ENCODE measurements at regions not wholly inside any gene's neighbourhood (a gene's known extent, or its start where the extent isn't known, plus 50 kb on each side); places are given as distances from the start of the nearest gene placed in this dataset.

GRCh38 chr2:195482010-195482409 lies 175.0 kb upstream of the SLC39A10 start:
- FAIRE-seq: no peak
- intact Hi-C loops (cut with micrococcal nuclease; ENCODE audit: unreplicated experiment): no loop called here
- WGBS (ENCODE audit: insufficient coverage, insufficient replicate concordance, low lambda C conversion rate, missing lambda C conversion rate): 0% methylated on average over 1 of the region's 1 CpG

DNA sequence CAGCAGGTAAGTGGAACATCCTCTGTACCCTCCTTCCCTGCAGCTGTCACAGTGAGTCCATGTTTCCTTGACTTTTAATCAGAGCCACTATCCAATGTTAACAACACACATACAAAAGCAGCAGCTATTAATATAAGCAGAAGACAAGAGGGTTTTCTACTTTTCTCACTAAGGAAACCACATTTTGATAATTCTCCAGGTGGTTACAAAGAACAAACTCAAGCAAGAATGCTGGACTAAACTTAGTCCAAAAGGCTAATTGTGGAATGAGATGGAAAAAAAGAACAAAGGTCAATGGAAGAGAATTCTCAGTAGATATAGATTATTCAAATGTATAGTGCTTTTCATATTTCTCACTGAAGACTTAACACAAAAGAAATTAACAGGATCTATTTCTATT lies 176.9 kb upstream of the SLC39A10 start:
- intact Hi-C loops (cut with micrococcal nuclease; ENCODE audit: unreplicated experiment): no loop called here
- Histone ChIP-seq H3K79me2 (ENCODE audit: control insufficient read depth, insufficient read depth, low read length) (no peaks in the 10 kb centered on the region), H3K4me2 (ENCODE audit: control insufficient read depth, insufficient read depth) (no peak overlapping the region), H3K27me3 (replicated peaks in 1 of 2; ENCODE audit: control insufficient read depth in 2 of 2, insufficient read depth in 2 of 2, low read length in 1 of 2) (no peaks in the 10 kb centered on the region), H3K4me3 (no peak overlapping the region), H3K27ac (ENCODE audit: control insufficient read depth, insufficient read depth) (no peak overlapping the region), H3K36me3 (ENCODE audit: control insufficient read depth in 2 of 2, insufficient read depth in 2 of 2, low read length in 1 of 2) (no peaks in the 10 kb centered on the region), H3K4me1 (ENCODE audit: control insufficient read depth, insufficient read depth, low read length) (peaks cover 3% of the 10 kb centered on the region; the same call in 1 of the 2 replicates), H3K9me3 (replicated peaks; ENCODE audit: control insufficient read depth, insufficient read depth, low read length) (no peaks in the 10 kb centered on the region; the same call in 2 of the 3 replicates), H2AFZ (ENCODE audit: control insufficient read depth, low read depth, low read length) (no peak overlapping the region), H4K20me1 (ENCODE audit: control insufficient read depth, insufficient read depth) (no peaks in the 10 kb centered on the region), H3K9ac (ENCODE audit: control insufficient read depth, insufficient read depth, low read length) (no peak overlapping the region)
- RAD21 ChIA-PET (ENCODE audit: unreplicated experiment): no interaction called here
- FAIRE-seq (no peak), DNase-seq (ENCODE audit: low read depth, low spot score) (no peak), ATAC-seq (no peak)
- CTCF ChIA-PET: no interaction called here
- in situ Hi-C loops (cut with MboI): no loop called here
- POLR2A ChIA-PET: no interaction called here
- SMC1A ChIA-PET (ENCODE audit: uncharacterized antibody, unreplicated experiment): interaction anchor here (0.8 to 2.3 kb wide), 2 partner anchors 14 to 19 kb away, joined by 3 to 7 read pairs; no protein-coding TSS in a partner anchor
- no TSS peak for BruUV-seq (replicated peaks)
- TF ChIP-seq E2F4 (IDR thresholded peaks at IDR 0.05; ENCODE audit: low read depth, low read length) (no peak), SREBF2 (IDR thresholded peaks at IDR 0.05; ENCODE audit: low read length) (no peak), EP300 (IDR thresholded peaks at IDR 0.05; ENCODE audit: borderline replicate concordance in 1 of 2, control insufficient read depth in 1 of 2, low read depth in 2 of 2, low read length in 2 of 2) (no peak), CHD1 (IDR thresholded peaks at IDR 0.05; ENCODE audit: low read depth, low read length) (no peak), RFX5 (IDR thresholded peaks at IDR 0.05; ENCODE audit: low read depth, low read length) (no peak), STAT3 (IDR thresholded peaks at IDR 0.05; ENCODE audit: low read depth, low read length) (no peak), MTA3 (IDR thresholded peaks at IDR 0.05; ENCODE audit: borderline replicate concordance, low read length) (no peak), RUNX3 (IDR thresholded peaks at IDR 0.05; ENCODE audit: low read length) (no peak)
- TF ChIP-seq, protein P1, sequence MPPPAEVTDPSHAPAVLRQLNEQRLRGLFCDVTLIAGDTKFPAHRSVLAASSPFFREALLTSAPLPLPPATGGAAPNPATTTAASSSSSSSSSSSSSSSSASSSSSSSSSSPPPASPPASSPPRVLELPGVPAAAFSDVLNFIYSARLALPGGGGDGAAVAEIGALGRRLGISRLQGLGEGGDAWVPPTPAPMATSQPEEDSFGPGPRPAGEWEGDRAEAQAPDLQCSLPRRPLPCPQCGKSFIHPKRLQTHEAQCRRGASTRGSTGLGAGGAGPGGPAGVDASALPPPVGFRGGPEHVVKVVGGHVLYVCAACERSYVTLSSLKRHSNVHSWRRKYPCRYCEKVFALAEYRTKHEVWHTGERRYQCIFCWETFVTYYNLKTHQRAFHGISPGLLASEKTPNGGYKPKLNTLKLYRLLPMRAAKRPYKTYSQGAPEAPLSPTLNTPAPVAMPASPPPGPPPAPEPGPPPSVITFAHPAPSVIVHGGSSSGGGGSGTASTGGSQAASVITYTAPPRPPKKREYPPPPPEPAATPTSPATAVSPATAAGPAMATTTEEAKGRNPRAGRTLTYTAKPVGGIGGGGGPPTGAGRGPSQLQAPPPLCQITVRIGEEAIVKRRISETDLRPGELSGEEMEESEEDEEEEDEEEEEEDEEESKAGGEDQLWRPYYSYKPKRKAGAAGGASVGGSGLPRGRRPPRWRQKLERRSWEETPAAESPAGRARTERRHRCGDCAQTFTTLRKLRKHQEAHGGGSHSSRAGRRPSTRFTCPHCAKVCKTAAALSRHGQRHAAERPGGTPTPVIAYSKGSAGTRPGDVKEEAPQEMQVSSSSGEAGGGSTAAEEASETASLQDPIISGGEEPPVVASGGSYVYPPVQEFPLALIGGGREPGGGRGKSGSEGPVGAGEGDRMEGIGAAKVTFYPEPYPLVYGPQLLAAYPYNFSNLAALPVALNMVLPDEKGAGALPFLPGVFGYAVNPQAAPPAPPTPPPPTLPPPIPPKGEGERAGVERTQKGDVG (CRISPR knock-in tag; IDR thresholded peaks at IDR 0.05): no peak
- TF ChIP-seq, protein P2, sequence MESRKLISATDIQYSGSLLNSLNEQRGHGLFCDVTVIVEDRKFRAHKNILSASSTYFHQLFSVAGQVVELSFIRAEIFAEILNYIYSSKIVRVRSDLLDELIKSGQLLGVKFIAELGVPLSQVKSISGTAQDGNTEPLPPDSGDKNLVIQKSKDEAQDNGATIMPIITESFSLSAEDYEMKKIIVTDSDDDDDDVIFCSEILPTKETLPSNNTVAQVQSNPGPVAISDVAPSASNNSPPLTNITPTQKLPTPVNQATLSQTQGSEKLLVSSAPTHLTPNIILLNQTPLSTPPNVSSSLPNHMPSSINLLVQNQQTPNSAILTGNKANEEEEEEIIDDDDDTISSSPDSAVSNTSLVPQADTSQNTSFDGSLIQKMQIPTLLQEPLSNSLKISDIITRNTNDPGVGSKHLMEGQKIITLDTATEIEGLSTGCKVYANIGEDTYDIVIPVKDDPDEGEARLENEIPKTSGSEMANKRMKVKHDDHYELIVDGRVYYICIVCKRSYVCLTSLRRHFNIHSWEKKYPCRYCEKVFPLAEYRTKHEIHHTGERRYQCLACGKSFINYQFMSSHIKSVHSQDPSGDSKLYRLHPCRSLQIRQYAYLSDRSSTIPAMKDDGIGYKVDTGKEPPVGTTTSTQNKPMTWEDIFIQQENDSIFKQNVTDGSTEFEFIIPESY (IDR thresholded peaks at IDR 0.05): no peak

More at GRCh38 chr2:195482010-195482409, 175.0 kb upstream of the SLC39A10 start:
- Histone ChIP-seq H4K20me1 (ENCODE audit: control insufficient read depth, insufficient read depth) (no peaks in the 10 kb centered on the region), H3K4me1 (ENCODE audit: control insufficient read depth, insufficient read depth, low read length) (peaks cover 3% of the 10 kb centered on the region; the same call in 1 of the 2 replicates), H3K36me3 (ENCODE audit: control insufficient read depth in 2 of 2, insufficient read depth in 2 of 2, low read length in 1 of 2) (no peaks in the 10 kb centered on the region), H3K9me3 (replicated peaks; ENCODE audit: control insufficient read depth, insufficient read depth, low read length) (no peaks in the 10 kb centered on the region; the same call in 2 of the 3 replicates), H3K27me3 (replicated peaks in 1 of 2; ENCODE audit: control insufficient read depth in 2 of 2, insufficient read depth in 2 of 2, low read length in 1 of 2) (no peaks in the 10 kb centered on the region), H3K4me2 (ENCODE audit: control insufficient read depth, insufficient read depth) (no peak overlapping the region), H3K79me2 (ENCODE audit: control insufficient read depth, insufficient read depth, low read length) (no peaks in the 10 kb centered on the region), H2AFZ (ENCODE audit: control insufficient read depth, low read depth, low read length) (no peak overlapping the region), H3K9ac (ENCODE audit: control insufficient read depth, insufficient read depth, low read length) (no peak overlapping the region), H3K4me3 (no peak overlapping the region), H3K27ac (ENCODE audit: control insufficient read depth, insufficient read depth) (no peak overlapping the region)
- ATAC-seq (no peak), DNase-seq (ENCODE audit: low read depth, low spot score) (no peak)
- SMC1A ChIA-PET (ENCODE audit: uncharacterized antibody, unreplicated experiment): interaction anchor here (0.7 to 2.2 kb wide), 6 partner anchors 11 to 169 kb away, joined by 3 to 7 read pairs (median 3); no protein-coding TSS in a partner anchor
- BruUV-seq (replicated peaks): no TSS peak
- POLR2A ChIA-PET: no interaction called here
- CTCF ChIA-PET: interaction anchor here (0.8 to 1.7 kb wide), 5 partner anchors 12 to 178 kb away, joined by 3 to 10 read pairs (median 4); no protein-coding TSS in a partner anchor
- in situ Hi-C loops (cut with MboI): no loop called here
- TF ChIP-seq NRF1 (conservative IDR thresholded peaks at IDR 0.05; ENCODE audit: low read depth, low read length) (no peak), EGR1 (IDR thresholded peaks at IDR 0.05; ENCODE audit: borderline replicate concordance in 1 of 2, low read depth in 2 of 2, low read length in 2 of 2) (no peak), SMAD5 (IDR thresholded peaks at IDR 0.05; ENCODE audit: low read depth) (no peak), TAF1 (IDR thresholded peaks at IDR 0.05; ENCODE audit: borderline replicate concordance, low read depth, low read length) (no peak), SUZ12 (IDR thresholded peaks at IDR 0.05; ENCODE audit: unreplicated experiment) (no peak), FOXK2 (IDR thresholded peaks at IDR 0.05) (no peak)
- RAD21 ChIA-PET (ENCODE audit: unreplicated experiment): interaction anchor here (0.6 to 0.7 kb wide), 2 partner anchors 11 to 78 kb away, joined by 3 to 4 read pairs; no protein-coding TSS in a partner anchor

All from GM12878 (cell line).